ENCODE measurements at regions not wholly inside any gene's neighbourhood (a gene's known extent, or its start where the extent isn't known, plus 50 kb on each side); places are given as distances from the start of the nearest gene placed in this dataset.
A peak's percentile ranks its signal among the peaks of the same experiment; 100 is the strongest.

GRCh38 chr7:13217768-13218167 lies 530.3 kb downstream of the ARL4A start:
- no peaks in the 10 kb centered on the region for H3K79me2 ChIP-seq (ENCODE audit: low read length)
- no peaks in the 10 kb centered on the region for H3K36me3 ChIP-seq (replicated peaks; ENCODE audit: insufficient read depth, low read length)

GRCh38 chr7:13225068-13225467 lies 537.6 kb downstream of the ARL4A start:
- H3K4me1 ChIP-seq (ENCODE audit: low read length): no peaks in the 10 kb centered on the region
- no peaks in the 10 kb centered on the region for H3K9me3 ChIP-seq (replicated peaks; ENCODE audit: insufficient read depth, low read length)
- no peaks in the 10 kb centered on the region for H3K79me2 ChIP-seq (ENCODE audit: low read length)
- TF ChIP-seq EZH2phosphoT487 (IDR thresholded peaks at IDR 0.05; ENCODE audit: low read length) (no peak), EZH2 (optimal IDR thresholded peaks at IDR 0.05; ENCODE audit: low read depth, low read length) (no peak), CTCF (IDR thresholded peaks at IDR 0.05; ENCODE audit: low read length) (no peak)
- no peak overlapping the region for H3K27ac ChIP-seq (ENCODE audit: low read length)
- no peaks in the 10 kb centered on the region for H3K36me3 ChIP-seq (replicated peaks; ENCODE audit: insufficient read depth, low read length)
- H3K4me2 ChIP-seq (ENCODE audit: low read depth, low read length): no peak overlapping the region
- H4K20me1 ChIP-seq (ENCODE audit: insufficient read depth, low read length): no peaks in the 10 kb centered on the region
- H3K27me3 ChIP-seq (replicated peaks; ENCODE audit: insufficient read depth, low read length): no peaks in the 10 kb centered on the region
- DNase-seq: no peak
- H3K9ac ChIP-seq (ENCODE audit: low read length): no peak overlapping the region
- no peaks in the 10 kb centered on the region for H3F3A ChIP-seq (ENCODE audit: insufficient read depth, low read length)
- no peak overlapping the region for H3K4me3 ChIP-seq (ENCODE audit: low read length)
- no peak overlapping the region for H2AFZ ChIP-seq (ENCODE audit: low read length)
- H3K9me2 ChIP-seq (replicated peaks; ENCODE audit: insufficient read depth, low read length): no peaks in the 10 kb centered on the region

More at GRCh38 chr7:13217768-13218167, 530.3 kb downstream of the ARL4A start:
- no peak overlapping the region for H3K27ac ChIP-seq (ENCODE audit: low read length)
- peaks cover 3% of the 10 kb centered on the region; the same call in 1 of the 2 replicates for H3K4me1 ChIP-seq (ENCODE audit: low read length)
- no peaks in the 10 kb centered on the region for H3K9me2 ChIP-seq (replicated peaks; ENCODE audit: insufficient read depth, low read length)
- H3K4me3 ChIP-seq (ENCODE audit: low read length): no peak overlapping the region
- H3K9me3 ChIP-seq (replicated peaks; ENCODE audit: insufficient read depth, low read length): no peaks in the 10 kb centered on the region
- H4K20me1 ChIP-seq (ENCODE audit: insufficient read depth, low read length): no peaks in the 10 kb centered on the region
- peak overlapping the region; percentile 85; the same call in 1 of the 2 replicates for H2AFZ ChIP-seq (ENCODE audit: low read length)
- no peak overlapping the region for H3K9ac ChIP-seq (ENCODE audit: low read length)
- no peaks in the 10 kb centered on the region for H3K27me3 ChIP-seq (replicated peaks; ENCODE audit: insufficient read depth, low read length)
- DNase-seq: no peak
- H3F3A ChIP-seq (ENCODE audit: insufficient read depth, low read length): no peaks in the 10 kb centered on the region
- peak overlapping the region; percentile 46; the same call in 1 of the 2 replicates for H3K4me2 ChIP-seq (ENCODE audit: low read depth, low read length)
- TF ChIP-seq CTCF (IDR thresholded peaks at IDR 0.05; ENCODE audit: low read length): no peak
- TF ChIP-seq EZH2phosphoT487 (IDR thresholded peaks at IDR 0.05; ENCODE audit: low read length): no peak
- TF ChIP-seq EZH2 (optimal IDR thresholded peaks at IDR 0.05; ENCODE audit: low read depth, low read length): no peak

GRCh38 chr7:13226385-13226784 lies 539.0 kb downstream of the ARL4A start:
- DNase-seq: no peak
- Histone ChIP-seq H3F3A (ENCODE audit: insufficient read depth, low read length) (no peaks in the 10 kb centered on the region), H3K79me2 (ENCODE audit: low read length) (no peaks in the 10 kb centered on the region), H3K9ac (ENCODE audit: low read length) (no peak overlapping the region), H3K27ac (ENCODE audit: low read length) (no peak overlapping the region), H3K4me2 (ENCODE audit: low read depth, low read length) (no peak overlapping the region), H2AFZ (ENCODE audit: low read length) (no peak overlapping the region), H3K27me3 (replicated peaks; ENCODE audit: insufficient read depth, low read length) (no peaks in the 10 kb centered on the region), H3K4me3 (ENCODE audit: low read length) (no peak overlapping the region), H3K9me3 (replicated peaks; ENCODE audit: insufficient read depth, low read length) (no peaks in the 10 kb centered on the region), H3K9me2 (replicated peaks; ENCODE audit: insufficient read depth, low read length) (no peaks in the 10 kb centered on the region), H3K4me1 (ENCODE audit: low read length) (no peaks in the 10 kb centered on the region), H4K20me1 (ENCODE audit: insufficient read depth, low read length) (no peaks in the 10 kb centered on the region), H3K36me3 (replicated peaks; ENCODE audit: insufficient read depth, low read length) (no peaks in the 10 kb centered on the region)
- TF ChIP-seq CTCF (IDR thresholded peaks at IDR 0.05; ENCODE audit: low read length) (no peak), EZH2phosphoT487 (IDR thresholded peaks at IDR 0.05; ENCODE audit: low read length) (no peak), EZH2 (optimal IDR thresholded peaks at IDR 0.05; ENCODE audit: low read depth, low read length) (no peak)
